Stimulated activated CD8-positive, alpha-beta memory T cell treated with anti-CD3 and anti-CD28 coated beads, Interleukin-15, amount 100 ng/mL, for 1 hour (primary cell): ENCODE measurements at regions not wholly inside any gene's neighbourhood (a gene's known extent, or its start where the extent isn't known, plus 50 kb on each side); places are given as distances from the start of the nearest gene placed in this dataset.

ENCODE experiments used
- DNase-seq: peaks from one replicate; pipeline ENCODE4 v3.0.0-alpha.2; 2020; ENCODE audit warnings: low read depth

- no peak for DNase-seq
Measured at GRCh38 chr9:99544526-99544925, 277.2 kb upstream of the NR4A3 start.

- DNase-seq = no peak
Measured at GRCh38 chr9:99549441-99549840, 272.2 kb upstream of the NR4A3 start.

DNA sequence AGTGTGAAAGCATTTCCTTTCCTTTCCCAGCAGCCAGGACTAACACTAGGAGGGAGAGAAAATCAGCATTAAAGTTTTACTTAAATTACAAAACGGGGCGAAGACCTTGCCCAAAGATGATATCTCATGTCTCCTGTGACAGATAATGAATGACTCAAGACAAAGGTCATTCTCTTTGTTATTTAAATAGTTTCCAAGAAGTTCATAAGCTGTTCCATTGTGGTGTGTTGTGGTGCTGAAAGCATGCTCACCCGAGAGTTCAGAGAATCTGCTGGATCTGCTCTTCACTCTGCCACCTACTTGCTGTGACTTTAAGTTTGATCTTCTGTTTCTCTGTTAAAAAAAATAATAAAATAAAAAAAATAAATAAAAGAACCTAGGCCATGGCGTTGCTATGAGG is 265.9 kb upstream of the NR4A3 start:
- no peak for DNase-seq

DNA sequence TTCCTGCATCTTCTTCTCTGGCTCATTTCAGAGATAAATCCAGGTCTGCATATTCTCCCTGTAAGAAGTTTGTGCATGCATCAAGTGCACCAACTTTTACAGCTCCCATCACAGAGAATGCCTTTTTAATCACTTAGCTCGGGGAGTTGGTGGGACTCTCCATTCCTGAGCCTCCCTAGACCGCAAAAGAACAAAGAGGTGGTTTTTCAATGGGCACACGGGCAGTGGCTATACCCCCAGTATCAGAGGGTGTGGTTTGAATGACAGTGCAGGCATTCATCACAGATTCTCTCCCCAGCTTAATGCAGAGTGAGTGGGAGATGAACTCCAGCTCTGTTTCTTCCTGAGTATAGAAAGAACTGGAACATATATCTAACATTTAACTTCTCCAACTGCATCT is 264.7 kb upstream of the NR4A3 start:
- DNase-seq = no peak

DNA sequence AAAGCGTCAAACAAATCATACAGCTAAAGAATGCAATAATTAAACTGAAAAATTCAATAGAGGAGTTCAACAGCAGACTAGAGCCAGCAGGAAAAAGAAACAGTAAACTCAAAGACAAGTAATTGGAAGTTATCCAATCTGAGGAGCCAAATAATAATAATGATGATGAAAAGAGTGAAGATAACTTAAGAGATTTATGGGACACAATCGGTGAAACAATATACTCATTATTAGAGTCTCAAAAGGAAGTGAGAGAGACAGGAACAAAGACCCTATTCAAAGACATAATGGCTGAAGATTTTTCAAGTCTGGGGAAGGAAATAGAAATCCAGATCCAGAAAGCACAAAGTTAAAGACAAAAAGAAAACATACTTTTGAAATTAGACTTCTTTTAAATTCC is 263.9 kb upstream of the NR4A3 start:
- no peak for DNase-seq

DNA sequence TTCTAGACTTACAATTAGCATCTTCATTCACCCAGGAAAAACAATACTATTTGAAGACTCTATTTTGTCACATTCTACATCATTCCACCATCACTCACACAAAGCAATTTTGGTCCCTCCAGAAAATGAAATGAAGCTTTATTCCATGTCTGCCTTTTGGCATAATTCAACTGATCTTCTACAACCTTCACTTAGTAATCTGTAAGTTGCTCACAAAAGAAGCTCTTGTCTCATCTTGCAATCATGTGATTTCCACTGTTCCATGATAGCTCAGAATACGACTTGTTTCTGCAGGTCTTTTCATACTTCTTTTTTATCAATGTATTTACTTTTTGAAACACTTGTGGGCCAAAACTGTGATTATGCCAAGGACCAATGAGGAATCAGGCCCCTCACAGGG is 261.9 kb upstream of the NR4A3 start:
- DNase-seq = no peak

- no peak for DNase-seq
Measured at GRCh38 chr9:99560561-99560960, 261.1 kb upstream of the NR4A3 start.

- DNase-seq = no peak
Measured at GRCh38 chr9:99561509-99561917, 260.2 kb upstream of the NR4A3 start.

DNA sequence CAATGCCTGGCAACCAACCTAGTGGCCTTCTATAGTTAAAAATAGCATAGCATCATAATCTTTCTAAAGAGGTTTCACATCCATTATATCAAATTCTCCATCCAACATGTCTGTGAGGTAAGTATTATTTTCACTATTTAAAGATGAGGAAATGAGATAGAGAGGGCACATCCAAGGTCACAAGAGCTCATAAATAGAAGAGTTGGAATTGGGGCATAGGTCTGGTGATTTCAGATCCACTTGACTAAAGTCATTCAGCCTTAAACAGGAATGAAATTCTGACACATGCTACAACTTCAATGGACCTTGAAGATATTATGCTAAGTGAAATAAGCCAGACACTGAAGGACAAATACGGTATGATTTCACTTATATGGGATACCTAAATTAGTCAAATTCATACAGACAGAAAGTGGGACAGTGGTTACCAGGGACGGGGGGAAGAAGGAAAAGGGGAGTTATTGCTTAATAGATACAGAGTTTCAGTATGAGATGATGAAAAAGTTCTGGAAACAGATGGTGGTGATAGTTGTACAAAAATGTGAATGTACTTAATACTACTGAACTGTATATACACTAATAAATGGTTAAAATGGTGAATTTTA is 259.6 kb upstream of the NR4A3 start:
- no peak for DNase-seq

DNA sequence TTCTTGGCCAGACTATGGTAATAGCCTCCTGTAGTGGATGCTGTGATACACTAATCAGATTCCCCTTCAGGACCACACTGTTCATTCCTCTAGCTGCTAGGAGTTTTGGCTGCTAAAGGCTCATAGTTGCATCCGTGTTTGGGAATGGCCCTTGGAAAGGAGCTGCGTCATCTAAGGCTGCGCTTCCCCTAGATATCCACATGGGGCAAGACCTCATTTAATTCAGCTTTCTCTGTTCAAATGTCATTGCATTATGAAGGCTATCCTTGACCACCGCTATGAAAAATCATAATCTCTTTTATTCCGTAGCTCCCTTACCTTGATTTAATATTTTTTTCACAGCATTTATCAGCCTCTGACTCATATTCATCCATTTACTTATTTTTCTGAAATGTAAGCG is 258.3 kb upstream of the NR4A3 start:
- DNase-seq = no peak

DNA sequence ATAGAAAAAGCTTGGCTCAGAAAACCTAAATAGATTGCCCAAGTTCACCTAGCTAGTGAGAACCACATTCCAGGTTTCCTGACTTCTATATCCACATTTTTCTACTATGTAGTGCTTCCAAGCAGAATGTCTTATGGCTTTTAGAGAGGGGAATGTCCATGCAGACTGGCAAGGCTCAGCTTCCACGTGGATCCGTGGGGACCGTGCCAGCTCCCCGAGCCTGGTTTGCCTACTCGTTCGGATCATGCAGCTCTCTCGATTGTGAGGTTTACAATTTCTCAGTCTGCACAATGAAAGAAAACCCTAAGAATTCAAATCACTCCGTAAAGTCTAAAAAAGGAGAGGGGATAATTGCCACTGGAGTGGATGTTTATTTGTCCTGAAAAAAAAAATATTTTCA is 256.5 kb upstream of the NR4A3 start:
- no peak for DNase-seq

GRCh38 chr9:99567436-99567835 is 254.2 kb upstream of the NR4A3 start:
- no peak for DNase-seq

- DNase-seq = no peak
Measured at GRCh38 chr9:99569840-99570239, 251.8 kb upstream of the NR4A3 start.

DNA sequence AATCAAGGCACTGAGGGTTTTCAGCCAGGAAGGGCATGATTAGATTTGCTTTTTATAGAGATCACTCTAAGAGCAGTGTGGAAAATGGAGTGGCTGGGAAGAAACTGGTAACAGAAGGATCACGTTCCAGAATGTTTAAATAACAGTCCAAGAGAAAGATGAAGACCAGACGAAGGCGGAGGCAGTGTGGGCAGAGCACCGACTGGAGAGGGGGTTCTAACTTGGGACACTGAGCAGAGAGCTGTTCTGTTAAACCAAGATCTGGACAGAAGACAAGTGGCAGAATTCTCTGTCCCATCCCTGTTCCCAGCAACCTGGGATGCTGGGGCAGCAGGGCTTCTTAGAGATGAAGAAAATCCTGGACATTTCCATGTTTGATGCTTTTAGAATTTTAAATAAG is 249.1 kb upstream of the NR4A3 start:
- no peak for DNase-seq

GRCh38 chr9:99573085-99573484 is 248.6 kb upstream of the NR4A3 start:
- no peak for DNase-seq

DNA sequence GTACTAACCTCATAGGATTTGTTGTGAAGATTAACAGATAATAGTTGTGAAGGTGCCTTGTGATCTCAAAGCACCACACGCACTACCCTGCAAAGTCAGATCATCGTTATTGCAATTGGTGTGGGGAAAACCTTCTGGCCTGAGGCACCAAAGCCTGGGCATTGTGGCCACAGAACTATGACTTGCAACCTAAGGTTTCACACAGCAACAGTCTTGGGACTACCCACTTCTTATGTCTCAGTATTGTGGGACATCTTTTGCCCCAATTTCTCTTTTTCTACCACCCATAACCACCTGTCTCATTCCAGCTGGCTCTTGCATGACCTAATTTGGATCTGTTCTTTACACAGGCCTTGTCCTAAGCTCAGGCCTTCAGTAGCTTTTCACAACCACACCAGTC is 247.8 kb upstream of the NR4A3 start:
- DNase-seq = no peak

DNA sequence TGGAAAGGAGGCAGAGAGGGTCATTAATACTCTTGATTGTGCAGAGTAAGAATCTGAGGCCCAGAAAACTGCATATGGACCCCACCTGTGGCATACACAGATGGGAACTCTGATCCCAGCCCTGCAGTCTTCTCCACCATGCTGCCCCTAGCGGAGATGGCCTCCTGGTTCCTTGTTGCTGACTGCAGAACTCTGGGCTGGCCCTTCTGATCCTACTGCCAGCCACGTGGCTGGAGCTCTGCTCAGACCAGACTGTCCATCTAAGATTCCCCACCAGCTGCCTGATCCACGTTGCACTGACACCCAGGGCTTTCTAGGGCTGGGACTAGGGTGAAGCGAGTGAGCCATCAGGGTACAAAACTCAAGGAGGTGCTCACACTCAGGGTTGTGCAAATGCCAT is 245.7 kb upstream of the NR4A3 start:
- DNase-seq = no peak

- DNase-seq = no peak
Measured at GRCh38 chr9:99576876-99577275, 244.8 kb upstream of the NR4A3 start.

DNA sequence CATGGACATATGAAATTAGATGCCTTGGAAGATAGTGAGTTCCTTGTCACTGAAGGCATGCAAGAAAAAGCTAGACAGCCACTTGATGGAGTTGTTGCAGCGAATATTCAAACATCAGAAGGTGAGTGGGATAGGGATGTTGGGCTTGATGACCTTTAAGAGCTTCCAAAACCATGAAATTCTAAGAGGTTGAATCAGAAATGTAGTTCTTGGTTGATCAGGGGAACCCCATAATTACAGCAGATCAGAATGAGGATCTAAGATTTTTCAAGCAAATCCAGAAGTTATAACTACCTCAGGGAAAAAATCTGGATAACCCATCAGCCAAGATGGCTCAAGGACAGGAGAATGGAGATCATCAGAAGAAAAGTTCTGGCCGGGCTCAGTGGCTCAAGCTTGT is 244.3 kb upstream of the NR4A3 start:
- DNase-seq = no peak

DNA sequence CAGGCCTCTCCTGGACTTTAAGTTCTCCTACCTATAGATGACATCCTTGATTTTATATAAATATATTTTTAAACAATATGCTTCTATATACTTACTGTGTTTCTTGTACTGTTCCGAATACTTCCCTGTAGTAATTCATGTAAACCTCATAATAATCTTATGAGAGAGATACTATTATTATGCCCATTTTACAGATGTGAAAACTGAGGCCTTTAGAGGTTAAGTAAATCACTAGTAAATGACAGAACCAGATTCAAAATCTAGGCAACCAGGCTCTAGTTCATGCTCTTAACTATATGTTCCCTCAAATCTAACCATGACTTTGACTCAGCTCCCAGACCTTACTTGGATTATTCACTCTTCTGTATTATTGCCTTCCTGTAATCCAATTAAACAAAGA is 243.0 kb upstream of the NR4A3 start:
- no peak for DNase-seq

- DNase-seq = no peak
Measured at GRCh38 chr9:99579964-99580363, 241.7 kb upstream of the NR4A3 start.

DNA sequence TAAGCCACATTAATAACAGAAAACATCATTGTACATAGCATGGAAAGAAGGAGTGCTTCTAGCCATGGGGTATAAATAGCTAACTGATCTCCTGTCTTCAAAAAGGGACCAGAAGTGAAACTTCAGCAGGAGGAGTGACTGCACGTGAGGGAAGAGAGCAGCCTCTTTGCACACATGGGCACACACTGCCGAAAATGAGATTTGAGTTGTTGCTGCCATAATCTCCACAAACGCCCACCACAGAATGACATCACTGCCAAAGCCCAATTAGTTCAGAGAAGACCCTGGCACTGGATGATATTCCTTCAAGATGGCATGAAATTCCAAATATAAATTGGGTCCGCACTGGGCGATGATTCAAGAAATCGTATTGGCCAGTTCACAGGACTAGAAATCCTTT is 238.9 kb upstream of the NR4A3 start:
- DNase-seq = no peak

DNA sequence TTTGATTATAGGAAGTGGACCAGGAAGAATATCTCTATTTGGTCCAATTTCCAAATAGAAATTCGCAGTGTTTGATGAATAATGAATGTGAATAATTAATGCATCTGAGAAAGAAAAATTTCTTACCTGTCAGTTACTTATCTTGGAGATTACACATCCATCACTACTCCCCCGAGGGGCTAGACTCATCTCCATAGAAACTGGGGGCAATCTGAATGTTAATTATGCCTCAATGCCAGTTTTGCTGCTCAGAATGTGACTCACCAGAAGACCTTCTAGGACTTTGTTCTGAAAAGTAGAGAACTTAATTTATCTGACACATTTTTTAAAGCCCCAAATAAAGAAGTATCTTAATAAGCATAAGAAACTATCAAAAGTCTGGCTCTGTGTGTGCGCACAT is 233.4 kb upstream of the NR4A3 start:
- DNase-seq = no peak

GRCh38 chr9:99588747-99589146 is 232.9 kb upstream of the NR4A3 start:
- no peak for DNase-seq

DNA sequence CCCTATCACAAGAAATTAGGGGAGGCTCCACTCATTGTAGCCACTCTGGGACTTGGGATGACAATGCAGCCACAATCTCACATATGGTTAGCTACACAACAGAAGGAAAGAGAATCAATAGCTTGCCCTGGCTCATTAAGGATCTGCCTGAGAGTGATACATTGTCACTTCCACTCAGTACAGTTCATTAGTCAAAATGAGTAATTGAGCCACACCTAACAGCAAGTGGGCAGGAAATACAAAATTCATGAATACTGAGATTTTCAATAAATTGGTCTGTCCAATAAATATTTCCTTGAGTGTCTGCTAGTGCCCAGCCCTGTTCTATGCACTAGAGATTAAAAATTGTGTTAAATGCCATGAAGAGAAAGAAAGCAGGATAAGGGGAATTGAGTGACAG is 231.3 kb upstream of the NR4A3 start:
- no peak for DNase-seq
